ENCODE measurements at regions not wholly inside any gene's neighbourhood (a gene's known extent, or its start where the extent isn't known, plus 50 kb on each side); places are given as distances from the start of the nearest gene placed in this dataset.

GRCh38 chr16:20236579-20237289 lies 90.6 kb downstream of the GP2 start:
- CTCF ChIA-PET, result no interaction called here
- no peaks in the 10 kb centered on the region for H3K4me1 ChIP-seq (ENCODE audit: insufficient read depth, low read length, poor library complexity, severe bottlenecking)
- DNase-seq (ENCODE audit: low spot score), result no peak
- no peak overlapping the region for H3K27ac ChIP-seq (ENCODE audit: low read depth, low read length, poor library complexity, severe bottlenecking)
- BruUV-seq (replicated peaks), result no TSS peak
- H3K4me3 ChIP-seq (ENCODE audit: low read depth, low read length, poor library complexity, severe bottlenecking), result no peak overlapping the region
- intact Hi-C loops (cut with micrococcal nuclease; ENCODE audit: unreplicated experiment), result no loop called here
- H3K27me3 ChIP-seq (replicated peaks; ENCODE audit: insufficient read depth, low read depth, low read length, poor library complexity), result peaks cover 10% of the 10 kb centered on the region
- POLR2A ChIA-PET (ENCODE audit: low non-redundant PET), result interaction anchor here (0.6 kb wide), 1 partner anchor 25 kb away, joined by 3 read pairs; no protein-coding TSS in a partner anchor
- H3K36me3 ChIP-seq (ENCODE audit: insufficient read depth, low read length, poor library complexity, severe bottlenecking), result no peaks in the 10 kb centered on the region
- H3K9me3 ChIP-seq (ENCODE audit: low read depth, low read length, poor library complexity, severe bottlenecking), result no peaks in the 10 kb centered on the region
- no peak for TF ChIP-seq CTCF (conservative IDR thresholded peaks at IDR 0.05; ENCODE audit: low read depth, low read length)
- no peak for TF ChIP-seq EZH2 (IDR thresholded peaks at IDR 0.05; ENCODE audit: borderline replicate concordance, low read depth, low read length, poor library complexity, severe bottlenecking)

- no peaks in the 10 kb centered on the region for H3K9me3 ChIP-seq (ENCODE audit: low read depth, low read length, poor library complexity, severe bottlenecking)
- no peaks in the 10 kb centered on the region for H3K36me3 ChIP-seq (ENCODE audit: insufficient read depth, low read length, poor library complexity, severe bottlenecking)
- BruUV-seq (replicated peaks), result no TSS peak
- POLR2A ChIA-PET (ENCODE audit: low non-redundant PET), result no interaction called here
- no peak for TF ChIP-seq EZH2 (IDR thresholded peaks at IDR 0.05; ENCODE audit: borderline replicate concordance, low read depth, low read length, poor library complexity, severe bottlenecking)
- no peak for TF ChIP-seq CTCF (conservative IDR thresholded peaks at IDR 0.05; ENCODE audit: low read depth, low read length)
- H3K27me3 ChIP-seq (replicated peaks; ENCODE audit: insufficient read depth, low read depth, low read length, poor library complexity), result peaks cover 4% of the 10 kb centered on the region
- H3K4me3 ChIP-seq (ENCODE audit: low read depth, low read length, poor library complexity, severe bottlenecking), result no peak overlapping the region
- DNase-seq (ENCODE audit: low spot score), result no peak
- H3K4me1 ChIP-seq (ENCODE audit: insufficient read depth, low read length, poor library complexity, severe bottlenecking), result no peaks in the 10 kb centered on the region
- intact Hi-C loops (cut with micrococcal nuclease; ENCODE audit: unreplicated experiment), result no loop called here
- CTCF ChIA-PET, result no interaction called here
- no peak overlapping the region for H3K27ac ChIP-seq (ENCODE audit: low read depth, low read length, poor library complexity, severe bottlenecking)
Measured at GRCh38 chr16:20225228-20225733, 102.0 kb downstream of the GP2 start.

GRCh38 chr16:20221208-20221607 lies 106.1 kb downstream of the GP2 start:
- H3K27me3 ChIP-seq (replicated peaks; ENCODE audit: insufficient read depth, low read depth, low read length, poor library complexity), result peaks cover 22% of the 10 kb centered on the region
- POLR2A ChIA-PET (ENCODE audit: low non-redundant PET), result no interaction called here
- no peaks in the 10 kb centered on the region for H3K36me3 ChIP-seq (ENCODE audit: insufficient read depth, low read length, poor library complexity, severe bottlenecking)
- no peak for TF ChIP-seq CTCF (conservative IDR thresholded peaks at IDR 0.05; ENCODE audit: low read depth, low read length)
- no peaks in the 10 kb centered on the region for H3K9me3 ChIP-seq (ENCODE audit: low read depth, low read length, poor library complexity, severe bottlenecking)
- CTCF ChIA-PET, result no interaction called here
- intact Hi-C loops (cut with micrococcal nuclease; ENCODE audit: unreplicated experiment), result no loop called here
- no peak for DNase-seq (ENCODE audit: low spot score)
- no peak overlapping the region for H3K4me3 ChIP-seq (ENCODE audit: low read depth, low read length, poor library complexity, severe bottlenecking)
- H3K4me1 ChIP-seq (ENCODE audit: insufficient read depth, low read length, poor library complexity, severe bottlenecking), result no peaks in the 10 kb centered on the region
- H3K27ac ChIP-seq (ENCODE audit: low read depth, low read length, poor library complexity, severe bottlenecking), result no peak overlapping the region
- no TSS peak for BruUV-seq (replicated peaks)

Measured in A673 (cell line).